HG02610 (cell line): ENCODE measurements at regions not wholly inside any gene's neighbourhood (a gene's known extent, or its start where the extent isn't known, plus 50 kb on each side); places are given as distances from the start of the nearest gene placed in this dataset.

ENCODE experiments used
- ATAC-seq: cut with Tn5 transposase; IDR thresholded peaks from one replicate; pipeline ENCODE4 v1.9.1; 2021; ENCODE audit warnings: mild to moderate bottlenecking, moderate library complexity; ENCODE audit not compliant: unreplicated experiment

DNA sequence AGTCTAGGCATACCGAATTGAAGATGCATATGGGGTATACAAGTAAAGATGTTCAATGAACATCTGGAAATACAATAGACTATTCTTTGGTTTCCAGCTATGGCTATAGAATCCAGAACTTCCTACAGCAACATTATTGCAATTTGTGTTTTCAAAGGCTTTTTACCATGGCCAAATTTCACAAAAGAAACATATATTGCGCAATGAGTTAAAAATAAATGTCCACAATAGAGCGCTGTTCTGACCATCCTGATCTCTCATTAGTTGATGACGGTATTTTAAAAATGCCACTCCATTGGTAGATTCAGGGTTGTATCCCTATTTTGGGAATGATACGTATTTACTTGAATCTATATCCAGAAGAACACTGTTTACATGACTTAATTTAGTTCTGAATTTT, 139.2 kb downstream of the LINC00632 start:
- ATAC-seq, result no peak

DNA sequence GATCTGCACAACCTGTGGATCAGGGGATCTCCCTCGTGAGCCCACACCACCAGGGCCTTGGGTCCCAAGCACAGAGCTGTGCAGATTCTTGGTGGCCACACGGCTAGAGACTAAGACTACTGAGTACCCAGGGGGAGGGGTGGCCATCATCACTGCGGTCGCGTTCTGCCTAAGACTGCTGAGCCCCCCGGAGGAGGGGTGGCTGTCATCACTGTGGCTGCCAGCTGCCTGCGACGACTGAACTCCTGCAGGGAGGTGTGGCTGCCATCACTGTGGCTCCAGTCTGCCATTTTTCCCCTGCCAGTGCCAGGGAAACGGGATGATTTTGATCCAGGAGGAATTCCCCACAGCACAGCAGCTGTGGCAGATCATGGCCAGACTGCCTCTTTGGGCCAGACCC, 141.7 kb upstream of the SPANXB1 start:
- no peak for ATAC-seq

DNA sequence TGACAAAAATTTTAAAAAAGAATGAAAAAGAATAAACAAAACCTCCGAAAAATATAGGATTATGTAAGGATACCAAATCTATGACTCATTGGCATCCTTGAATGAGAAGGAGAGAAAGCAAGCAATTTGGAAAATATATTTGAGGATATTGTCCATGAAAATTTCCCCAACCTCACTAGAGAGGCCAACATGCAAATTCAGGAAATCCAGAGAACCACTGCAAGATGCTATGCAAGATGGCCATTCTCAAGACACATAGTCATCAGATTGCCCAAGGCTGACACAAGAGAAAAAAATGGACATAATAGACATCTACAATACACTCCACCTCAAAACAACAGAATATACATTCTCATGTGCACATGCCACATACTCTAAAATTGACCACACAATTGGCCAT, 135.9 kb upstream of the SPANXB1 start:
- no peak for ATAC-seq

DNA sequence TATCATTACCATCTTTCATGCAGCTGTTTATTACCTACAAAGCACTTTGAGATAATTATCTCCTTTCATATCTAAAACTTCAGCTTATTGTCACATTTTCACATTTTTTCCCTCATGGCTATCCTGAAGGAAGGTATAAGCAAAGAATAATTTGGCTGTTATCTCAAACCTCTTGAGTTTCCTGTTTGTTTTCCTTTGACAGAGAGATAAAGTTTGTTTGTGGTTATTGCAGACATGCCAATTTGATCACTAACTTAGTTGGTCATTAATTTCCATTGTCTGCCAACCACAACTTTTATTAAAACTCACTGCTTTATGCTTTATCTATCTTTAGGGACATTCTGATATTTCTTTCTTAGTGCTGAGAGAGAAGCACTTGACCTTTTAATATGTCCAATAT, 89.8 kb upstream of the SPANXB1 start:
- no peak for ATAC-seq

DNA sequence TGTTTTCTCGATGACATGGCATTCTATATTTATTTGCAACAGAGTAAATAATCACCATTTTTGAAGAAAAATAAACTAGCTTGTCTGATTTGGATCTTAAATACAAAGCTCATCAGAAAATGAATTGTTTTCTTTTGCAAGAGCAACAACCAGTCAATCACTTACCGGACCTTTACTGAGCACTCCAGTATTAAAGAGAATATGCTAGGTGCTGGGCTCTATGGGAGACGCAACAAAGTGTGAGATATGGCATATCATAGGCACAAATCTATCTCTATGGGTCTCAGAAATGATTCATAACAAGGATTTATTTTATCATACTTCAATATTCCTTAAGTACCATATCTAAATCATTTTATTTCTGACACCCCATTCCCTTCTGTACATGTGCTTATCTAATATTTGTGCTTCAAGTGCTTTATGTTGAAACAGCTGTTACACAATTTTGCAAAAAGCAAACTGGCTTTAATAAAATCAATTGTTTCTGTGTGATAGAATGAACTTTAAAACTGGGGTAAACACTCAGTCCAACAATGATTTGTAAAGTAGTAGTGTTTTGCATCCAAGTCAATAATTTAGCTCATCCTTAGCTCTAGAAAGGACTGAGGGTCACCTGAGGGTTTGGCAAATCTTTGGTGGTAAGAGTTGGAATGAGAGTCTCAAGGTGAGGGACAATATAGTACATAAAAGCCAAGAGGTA, 88.4 kb upstream of the SPANXB1 start:
- no peak for ATAC-seq

DNA sequence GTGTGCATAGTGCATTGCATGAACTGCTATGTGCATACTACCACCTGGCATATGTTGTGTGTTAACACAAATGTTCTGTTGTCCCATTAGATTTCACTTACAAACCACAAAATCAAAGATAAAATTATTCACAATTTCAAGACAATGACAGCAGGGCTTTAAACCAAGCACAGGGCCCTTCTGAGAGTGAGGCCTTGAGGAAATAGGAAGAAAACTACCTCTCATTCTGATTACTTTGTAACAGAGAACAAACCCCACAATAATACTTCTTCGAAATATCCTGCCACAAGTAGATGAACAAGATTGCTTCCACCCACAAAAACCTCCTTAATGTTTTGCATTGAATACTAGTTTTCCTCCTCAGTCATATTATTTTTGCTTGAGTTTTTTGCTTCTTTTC, 85.5 kb upstream of the SPANXB1 start:
- ATAC-seq, result no peak

DNA sequence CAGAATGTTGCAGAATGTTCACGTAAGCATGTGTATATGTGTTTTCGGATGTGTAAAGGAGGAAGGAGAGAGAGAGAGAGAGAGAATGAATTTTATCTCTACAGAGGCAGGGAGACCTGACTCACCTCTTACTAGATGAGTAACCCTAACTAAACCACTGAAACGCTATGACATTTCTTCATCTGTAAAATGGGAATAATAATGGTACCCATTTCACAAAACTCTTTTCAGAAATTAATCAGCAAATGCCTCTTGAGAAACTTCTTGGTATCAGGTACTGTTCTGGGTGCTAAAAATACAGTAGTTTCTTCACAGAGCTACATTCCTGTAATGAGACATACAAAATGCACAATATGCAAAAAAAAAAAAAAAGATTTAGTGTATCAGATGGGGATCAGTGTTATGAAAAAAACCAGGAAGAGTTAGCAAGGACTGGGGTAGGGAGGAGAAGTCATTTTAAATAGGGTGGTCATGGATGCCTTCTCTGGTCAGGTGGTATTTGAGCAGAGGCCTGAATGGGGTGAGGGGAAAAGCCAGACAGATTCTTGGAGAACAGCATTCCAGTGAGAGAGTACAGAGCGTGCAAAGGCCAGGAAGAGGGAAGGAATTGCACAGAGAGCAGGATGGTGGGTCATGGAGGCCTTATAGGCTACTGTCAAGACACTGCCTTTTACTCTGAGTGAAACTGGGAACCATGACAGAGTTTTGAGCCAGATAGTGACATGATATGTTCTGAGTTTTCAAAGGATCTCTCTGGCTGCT, 84.9 kb upstream of the SPANXB1 start:
- peak; percentile 74 for ATAC-seq

DNA sequence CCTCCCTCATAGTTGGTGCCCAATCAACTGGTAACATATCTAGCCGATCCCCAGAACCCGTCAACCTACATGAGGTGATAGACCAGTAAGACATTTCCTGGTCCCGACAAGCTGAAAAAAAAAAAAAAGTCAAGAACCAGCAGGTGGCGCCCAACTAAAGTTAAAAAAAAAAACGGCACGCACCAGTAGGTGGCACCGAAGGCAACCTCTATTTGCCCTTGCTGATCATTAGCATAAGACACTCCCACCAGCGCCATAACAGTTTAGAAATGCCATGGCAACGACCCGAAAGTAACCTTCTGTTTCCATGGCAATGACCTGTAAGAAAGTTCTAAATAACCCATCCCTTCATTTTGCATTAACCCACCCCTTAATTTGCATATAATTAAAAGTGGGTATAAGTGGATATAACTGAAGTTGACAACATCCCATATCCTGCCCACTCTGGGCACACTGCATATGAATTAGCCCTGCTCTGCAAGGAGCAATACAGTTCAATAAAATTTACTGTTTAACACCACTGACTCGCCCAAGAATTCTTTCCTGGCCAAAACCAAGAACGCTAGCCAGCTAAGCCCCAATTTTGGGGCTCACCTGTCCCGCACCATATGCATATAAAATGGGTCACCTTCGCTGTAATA, 83.9 kb upstream of the SPANXB1 start:
- ATAC-seq, result peak; percentile 64

DNA sequence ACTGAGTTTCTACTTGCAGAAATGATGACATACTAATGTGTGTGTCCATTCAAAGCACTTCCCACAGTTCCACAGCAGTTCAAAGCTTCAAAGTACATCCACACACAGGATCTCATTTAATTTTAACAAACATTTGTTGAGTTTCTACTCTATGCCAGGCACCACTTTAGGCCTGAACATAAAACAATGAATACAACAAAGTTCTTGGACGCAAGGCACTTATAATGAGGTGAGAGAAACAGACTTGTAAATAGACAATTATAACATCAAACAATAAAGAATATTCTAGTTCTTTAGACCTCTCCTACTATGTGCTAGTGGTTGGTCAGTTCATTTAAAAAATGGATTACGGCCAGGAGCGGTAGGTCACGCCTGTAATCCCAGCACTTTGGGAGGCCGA, 82.0 kb upstream of the SPANXB1 start:
- no peak for ATAC-seq

DNA sequence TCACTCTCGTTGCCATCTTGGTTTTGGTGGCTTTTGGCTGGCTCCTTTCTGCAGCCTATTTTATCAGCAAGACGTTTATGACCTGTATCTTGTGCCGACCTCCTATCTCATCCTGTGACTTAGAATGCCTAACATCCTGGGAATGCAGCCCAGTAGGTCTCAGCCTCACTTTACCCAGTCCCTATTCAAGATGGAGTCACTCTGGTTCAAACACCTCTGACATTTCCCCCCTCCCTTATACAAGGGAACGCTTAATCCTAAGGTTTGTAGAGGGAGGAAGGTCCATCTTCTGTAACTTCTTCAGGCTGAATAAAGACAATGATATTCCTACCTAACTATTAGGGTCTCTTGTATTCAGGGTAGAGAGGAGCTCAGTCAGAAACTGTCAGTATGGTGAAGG, 79.3 kb upstream of the SPANXB1 start:
- ATAC-seq, result no peak

DNA sequence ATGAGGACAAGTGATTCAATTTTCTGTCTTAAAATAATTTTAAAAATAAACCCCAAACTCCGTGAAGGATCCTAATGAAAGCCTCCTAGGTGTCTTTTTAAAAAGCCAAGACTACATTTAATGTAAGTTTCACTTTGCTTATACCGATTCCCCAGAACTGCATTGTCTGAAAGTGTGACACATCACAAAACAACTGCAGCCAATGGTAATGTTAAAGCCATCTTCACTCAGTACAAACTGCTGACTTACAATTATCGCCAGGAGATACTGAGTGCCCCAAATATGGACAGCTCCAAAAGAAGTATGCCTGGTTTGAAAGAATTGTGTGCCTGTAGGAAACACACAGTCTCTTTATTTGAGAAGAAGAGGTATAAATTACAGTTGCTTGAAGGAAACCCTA, 73.7 kb upstream of the SPANXB1 start:
- no peak for ATAC-seq

DNA sequence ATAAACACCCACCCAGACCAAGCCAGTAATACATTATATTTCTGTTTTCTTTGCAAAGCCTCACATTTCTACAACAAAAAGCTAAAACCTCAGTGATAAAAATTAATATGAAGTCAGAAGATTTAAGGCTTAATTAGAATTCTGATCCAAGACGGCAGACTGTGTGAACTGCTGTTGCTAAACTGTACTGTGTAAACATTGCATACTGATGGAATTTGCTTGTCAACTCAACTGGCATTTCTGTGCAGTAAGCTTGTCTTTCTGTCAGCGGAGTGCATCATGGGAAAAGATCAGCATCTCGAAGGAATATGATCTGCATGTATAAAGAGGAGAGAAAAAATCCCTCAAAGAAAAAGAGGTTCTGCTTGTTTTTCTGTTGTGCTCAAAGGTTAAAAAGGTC, 69.4 kb upstream of the SPANXB1 start:
- ATAC-seq, result no peak

DNA sequence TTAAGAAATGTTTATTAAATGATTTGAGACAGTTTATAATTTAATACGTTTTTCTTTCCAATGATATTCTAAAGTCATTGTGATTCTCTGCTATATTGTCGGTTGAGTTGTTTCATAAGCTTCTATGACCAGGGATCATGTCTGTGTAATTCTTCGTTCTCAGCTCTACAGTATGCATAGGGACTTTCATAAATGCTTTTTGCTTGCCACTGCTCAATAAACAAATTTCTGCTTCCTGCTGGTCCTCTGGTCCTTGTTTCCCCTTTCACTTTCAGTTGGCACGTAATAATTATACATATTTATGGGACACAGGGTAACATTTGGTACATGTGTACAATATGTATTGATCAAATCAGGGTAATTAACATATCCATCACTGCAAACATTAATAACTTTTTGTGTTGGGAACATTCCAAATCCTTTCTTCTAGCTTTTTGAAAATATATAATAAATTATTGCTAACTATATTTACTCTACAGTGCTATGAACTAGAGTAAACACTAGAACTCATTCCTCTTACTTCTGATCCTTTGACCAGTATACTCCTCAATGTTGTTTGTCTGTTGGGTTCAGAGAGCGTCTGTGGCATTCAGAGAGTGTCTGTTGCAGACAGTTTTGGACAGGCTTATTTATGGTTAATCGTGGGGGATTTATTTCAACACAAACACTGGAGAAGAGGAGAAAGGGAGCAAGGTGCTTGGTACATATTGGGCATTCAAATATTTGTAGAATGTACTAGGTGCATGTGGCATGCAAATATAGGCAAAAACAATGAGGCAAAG, 68.3 kb upstream of the SPANXB1 start:
- no peak for ATAC-seq

DNA sequence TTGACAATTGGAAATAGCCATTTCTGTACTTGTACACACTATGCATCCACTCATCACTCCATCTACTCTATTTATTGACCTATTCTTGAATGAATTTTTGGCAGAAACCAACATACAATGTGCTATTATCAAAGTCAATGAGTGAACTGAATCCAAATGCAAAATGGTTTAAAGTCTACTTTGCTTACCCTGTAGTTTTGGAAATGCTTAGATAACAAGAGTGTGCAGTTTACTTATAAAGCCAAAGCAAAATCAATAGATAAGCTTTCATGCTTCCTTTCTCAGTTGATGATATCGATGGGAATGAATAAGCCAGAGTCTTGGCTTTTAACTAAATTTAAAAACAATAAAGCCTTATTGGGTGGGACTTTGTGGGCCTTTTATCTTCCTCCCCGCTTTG, 58.9 kb upstream of the SPANXB1 start:
- no peak for ATAC-seq

DNA sequence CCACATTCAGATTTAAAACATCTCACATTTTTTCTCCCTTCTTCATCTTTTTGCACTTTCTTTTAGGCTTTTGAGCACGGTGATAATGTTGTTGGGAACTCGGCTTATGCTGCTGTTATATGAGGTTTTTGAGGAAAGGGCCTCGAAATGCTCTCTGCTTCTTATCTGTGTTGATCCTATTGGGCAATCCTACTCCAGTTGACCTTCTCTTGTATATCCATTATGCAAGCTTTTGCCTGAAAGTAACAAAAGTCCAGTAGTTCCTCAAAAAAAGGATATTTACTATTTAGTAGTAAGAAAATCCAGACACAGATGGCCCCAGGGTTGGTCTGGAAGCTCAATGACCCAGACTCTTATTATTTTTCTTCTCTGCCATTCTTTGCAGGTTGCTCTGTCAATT, 57.7 kb upstream of the SPANXB1 start:
- ATAC-seq, result no peak

DNA sequence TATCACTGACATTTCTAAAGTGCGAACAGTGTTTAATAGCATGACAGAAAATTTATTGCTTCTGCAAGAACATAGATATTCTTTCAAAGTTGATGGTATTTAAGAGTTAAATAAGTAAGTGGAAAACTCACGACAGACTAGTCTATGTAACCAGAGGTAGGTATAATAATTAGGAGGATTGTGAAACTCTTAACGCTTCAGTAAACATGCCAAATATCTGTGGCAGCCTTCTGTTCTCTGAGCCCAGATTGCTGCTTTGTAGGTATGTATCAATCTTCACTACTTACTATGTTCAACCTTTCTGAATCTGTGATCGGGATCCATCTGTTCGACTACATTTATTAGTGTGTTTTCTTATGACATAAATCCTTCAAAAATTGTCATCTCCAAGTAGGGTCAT, 53.6 kb upstream of the SPANXB1 start:
- ATAC-seq, result no peak

DNA sequence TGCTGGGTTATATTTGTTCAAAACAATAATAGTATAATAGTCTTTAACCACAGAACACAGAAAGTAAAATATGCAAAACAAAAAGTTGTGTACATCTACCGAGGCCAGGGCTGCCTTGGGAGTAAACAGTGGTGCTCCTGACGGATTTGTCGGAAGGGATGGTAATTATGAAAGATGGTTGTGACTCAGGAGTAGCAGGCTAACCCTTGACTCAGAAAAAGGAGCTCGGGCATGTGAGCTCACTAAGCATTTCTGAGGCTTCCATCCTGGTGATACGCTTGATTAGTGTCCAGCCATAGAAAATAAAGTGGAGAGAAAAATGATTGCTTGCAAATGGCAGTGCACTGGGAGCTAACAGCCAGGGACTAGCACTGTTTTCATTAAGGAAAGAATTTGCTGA, 53.2 kb upstream of the SPANXB1 start:
- ATAC-seq, result no peak
